T follicular helper cell (primary cell): ENCODE measurements at regions not wholly inside any gene's neighbourhood (a gene's known extent, or its start where the extent isn't known, plus 50 kb on each side); places are given as distances from the start of the nearest gene placed in this dataset.
"Not testable (repeated sequence)": the region's sequence is repeated elsewhere in the genome, so short reads cannot be mapped to it uniquely, and the experiment has no call there.

Experiments
- DNase-seq: peaks from one replicate; pipeline ENCODE4 v3.0.0-alpha.2; 2020; ENCODE audit warnings: low read depth

DNA sequence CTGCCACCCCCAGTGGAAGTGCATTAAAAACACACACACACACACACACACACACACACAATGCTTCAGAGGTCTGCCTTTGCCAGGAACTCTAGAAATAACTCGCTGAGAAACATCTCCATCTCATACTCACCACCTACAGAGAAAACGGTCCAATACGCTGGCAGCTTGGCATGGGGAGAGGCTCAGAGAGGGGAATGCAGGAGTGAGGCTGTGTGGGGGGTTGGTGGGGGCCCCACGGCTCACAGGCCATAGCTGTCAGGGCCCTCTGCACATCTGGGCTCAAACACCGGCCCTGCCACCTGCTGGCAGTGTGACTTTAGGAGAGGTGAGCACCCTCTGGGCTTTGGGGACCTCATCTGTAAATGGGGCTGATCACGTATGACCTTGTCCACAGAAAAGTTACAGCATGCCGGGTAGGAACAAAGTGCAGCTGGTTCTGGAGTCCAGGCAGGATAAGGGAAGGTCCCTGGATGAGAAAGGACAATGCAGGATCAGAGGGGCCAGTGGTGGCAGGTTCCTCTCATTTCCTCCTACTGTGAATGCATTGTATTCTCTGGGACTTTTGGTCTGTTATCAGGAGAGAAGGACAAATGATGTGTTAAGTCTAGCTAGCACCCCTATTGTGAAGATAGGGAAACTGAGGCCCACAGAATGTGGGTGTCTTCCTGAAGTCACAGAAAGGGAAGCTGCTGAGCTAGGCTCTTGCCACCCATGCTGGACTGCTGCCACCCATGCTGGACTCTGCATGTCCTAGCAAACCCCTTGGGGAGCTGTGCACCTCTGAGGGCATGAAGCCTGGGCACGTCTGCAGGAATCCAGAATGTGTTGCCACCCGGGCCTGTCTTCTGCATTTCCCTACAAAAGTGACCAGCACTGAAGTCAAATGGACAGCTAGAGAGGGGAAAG lies 404.6 kb downstream of the RPS24 start:
- no peak for DNase-seq

DNA sequence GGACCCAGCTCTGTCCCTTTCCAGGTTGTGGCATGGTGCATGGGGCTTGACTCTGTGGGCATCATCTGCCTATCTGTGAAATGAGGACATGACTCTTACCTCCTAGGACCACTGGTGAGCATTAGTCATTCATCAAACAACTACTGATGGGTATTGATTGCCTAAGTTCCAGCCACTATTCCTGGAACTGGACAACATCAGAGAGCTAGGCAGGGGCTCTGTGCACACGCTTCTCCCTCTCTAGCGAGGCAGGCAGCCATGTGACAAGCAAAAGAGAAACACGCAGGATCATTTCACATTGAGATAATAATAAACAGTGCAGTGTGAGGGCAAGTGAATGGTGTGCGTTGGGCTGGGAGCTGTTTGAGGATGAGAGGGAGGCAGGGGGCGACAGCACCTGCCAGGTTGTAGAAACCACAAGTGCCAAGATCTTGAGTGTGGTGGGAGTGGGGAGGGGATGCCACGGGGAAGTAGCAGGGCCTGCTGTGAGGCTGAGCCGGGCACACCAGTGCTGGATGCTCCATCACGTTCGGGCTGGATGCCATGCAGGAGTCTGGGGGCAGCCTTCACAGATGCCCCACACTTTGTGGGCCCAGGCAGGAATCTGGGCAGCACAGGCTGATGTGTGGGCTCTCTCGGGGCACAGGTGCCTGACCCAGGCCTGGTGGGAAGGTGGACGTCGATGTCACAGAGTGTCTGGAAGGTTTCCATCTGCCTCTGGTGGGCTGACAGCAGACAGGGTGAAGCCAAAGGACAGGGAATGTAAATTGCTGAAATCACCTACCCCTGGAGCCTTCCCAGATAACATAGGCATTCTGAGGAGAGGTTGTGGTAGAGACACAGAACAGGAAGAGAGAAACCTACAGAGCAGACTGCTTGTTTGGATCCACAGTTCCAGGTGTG lies 405.5 kb downstream of the RPS24 start:
- no peak for DNase-seq

DNA sequence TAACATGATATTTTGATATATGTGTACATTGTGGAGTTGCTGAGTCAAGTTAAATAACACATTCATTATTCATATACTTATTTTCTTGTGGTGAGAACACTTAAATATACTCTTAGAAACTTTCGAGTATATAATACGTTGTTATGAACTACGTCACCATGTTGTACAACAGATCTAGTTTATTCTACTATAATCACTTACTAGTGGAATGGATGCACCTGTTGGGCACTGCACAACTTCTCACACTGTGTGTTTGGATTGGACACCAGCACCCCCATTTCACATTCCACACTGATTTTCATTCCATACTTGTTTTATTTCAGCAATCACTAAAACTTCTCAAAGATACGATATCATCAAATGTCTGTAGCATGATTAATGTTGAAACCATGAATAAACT lies 407.3 kb downstream of the RPS24 start:
- no peak for DNase-seq

DNA sequence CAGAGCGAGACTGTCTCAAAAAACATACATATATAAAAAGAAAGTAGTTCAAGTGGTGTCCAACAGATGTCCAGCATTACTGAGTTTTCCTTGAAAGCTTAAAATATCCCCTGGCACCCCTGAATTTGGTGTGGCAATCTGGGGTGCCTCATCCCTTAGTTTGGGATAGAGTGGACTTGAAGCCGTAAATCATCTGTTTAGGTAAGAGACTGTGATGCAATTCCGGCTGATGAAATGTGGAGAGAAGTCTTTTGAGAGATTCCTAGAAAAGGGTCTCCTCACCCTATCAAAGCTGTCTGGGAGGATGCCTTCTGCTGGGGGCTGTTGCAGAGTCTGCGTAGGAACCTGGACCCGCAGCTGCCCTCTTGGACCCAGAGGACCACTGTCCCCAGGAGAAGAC lies 408.0 kb downstream of the RPS24 start:
- DNase-seq: no peak

DNA sequence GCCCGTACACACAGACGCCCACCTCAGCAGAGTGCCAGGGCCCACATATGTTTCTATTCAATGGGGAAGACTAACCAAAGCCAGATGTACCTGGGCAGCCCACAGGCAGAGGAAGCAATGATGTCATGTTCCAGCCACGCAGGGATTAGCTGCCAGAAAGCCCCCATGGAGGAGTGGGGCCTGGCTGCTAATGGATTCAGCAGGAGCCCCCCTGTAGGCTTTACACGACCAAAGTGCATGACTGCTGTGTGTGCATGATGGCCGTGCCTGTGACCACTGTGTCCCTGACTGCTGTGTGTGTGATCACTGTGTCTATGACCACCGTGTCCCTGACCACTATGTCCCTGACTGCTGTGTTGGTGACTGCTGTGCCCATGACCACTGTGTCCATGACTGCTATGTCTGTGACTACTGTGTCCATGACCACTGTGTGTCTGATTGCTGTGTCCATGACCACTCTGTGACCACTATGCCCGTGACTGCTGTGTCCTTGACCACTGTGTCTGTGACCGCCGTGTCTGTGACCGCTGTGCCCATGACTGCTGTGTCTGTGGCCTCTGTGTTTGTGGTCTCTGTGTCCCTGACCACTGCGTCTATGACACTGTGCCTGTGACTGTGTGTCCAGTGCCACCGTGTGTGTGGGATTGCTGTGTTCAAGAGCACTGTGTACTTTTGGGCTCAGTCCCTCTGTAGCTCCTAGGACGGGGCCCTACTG lies 409.3 kb downstream of the RPS24 start:
- DNase-seq: no peak

DNA sequence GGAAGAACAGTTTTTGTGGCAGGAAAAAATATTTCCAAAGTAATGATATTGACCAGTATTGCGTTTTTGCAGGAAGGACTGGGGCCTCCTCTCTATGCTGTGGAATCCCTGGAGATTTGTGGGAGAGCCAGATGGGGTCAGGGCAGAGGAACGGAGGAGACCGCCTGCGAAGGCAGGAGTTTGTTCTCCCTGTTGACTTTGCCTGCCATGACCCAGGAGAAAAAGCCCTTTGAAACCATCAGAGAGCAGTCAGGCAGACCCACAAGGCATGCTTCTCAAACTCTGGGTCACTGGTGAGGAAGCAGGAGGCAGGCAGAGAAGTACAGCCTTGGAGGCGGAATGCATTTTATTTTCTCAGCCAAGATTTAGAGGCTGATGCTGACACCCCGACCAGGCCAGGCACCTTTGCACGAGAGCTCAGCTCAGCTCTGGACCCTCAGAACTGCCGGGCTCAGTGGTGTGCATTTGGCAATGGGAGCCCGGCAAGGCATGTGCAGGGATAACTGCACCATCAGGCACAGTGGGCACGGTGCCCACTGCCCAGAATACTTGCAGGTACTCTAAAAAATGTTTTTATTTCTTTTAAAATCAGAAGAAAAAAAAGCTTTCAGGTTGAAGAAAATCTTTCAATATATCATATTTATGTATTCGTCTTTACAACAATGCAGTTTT lies 410.4 kb downstream of the RPS24 start:
- no peak for DNase-seq

DNA sequence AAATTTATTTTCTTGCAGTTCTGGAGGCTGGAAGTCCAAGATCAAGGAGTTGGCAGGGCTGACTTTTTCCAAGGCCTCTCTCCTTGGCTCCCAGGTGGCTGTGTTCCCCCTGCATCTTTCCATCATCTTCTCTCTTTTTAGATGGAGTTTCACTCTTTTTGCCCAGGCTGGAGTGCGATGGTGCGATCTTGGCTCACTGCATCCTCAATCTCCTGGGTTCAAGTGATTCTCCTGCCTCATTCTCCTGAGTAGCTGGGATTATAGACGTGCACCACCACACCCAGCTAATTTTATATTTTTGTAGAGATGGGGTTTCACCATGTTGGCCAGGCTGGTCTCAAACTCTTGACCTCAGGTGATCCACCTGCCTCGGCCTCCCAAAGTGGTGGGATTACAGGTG lies 411.1 kb downstream of the RPS24 start:
- not testable (repeated sequence) for DNase-seq

DNA sequence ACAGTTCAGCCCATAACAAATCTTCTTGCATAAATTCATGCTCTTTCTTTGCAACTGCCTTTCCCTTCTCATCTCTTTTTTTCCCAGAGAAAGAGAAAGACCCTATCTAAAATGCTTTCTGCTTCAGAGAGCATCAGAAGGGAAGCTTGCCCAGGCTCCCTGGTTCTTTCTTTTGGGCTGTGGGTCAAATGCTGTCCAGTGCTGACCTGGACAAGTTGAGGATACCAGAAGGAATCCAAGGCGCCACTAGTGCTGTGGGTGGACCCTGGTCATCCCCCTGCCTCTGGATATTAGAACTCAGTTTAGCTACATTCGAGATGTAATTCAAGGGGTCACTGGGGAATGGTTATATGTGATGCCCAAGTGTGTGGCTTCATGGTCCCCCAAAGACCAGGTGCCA lies 411.6 kb downstream of the RPS24 start:
- no peak for DNase-seq

DNA sequence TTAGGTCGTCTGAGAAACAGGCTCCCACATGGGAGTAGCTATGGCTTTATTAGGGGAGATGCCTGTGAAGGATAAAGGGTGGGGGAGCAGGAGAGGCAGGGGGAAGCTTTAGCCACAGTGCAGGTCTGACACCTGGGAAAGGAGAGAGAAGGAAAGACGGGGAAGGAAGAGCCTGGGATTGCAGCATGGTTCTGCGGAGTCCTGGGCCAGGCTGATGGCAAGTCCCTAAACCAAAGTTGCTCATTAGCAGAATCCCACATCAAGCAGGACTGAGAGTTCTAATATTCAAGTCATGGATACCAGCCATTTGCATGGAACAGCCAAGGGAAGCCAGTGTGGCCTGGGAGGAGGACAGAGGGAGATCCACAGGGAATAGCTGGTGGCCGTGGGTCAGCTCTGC lies 414.8 kb downstream of the RPS24 start:
- DNase-seq: no peak

DNA sequence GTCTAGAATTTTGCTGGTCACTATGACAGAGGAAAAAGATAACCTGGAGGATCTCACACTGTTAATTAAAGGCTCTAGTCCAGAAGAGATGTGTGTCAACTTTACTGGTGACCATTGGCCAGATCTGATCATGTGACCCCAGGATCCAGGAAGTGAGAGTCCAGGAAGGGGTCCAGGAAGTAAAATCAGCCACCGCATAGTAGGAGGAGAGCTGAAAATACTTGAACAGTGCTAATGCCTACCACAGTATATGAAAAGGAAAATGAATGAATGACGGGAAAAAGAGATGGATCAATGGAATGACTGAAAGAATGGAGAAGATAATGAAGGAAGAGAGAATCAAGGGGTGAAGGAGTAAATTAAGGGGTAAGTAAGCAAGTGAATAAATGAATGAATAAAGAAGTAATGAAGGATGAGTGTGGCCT lies 415.3 kb downstream of the RPS24 start:
- no peak for DNase-seq

DNA sequence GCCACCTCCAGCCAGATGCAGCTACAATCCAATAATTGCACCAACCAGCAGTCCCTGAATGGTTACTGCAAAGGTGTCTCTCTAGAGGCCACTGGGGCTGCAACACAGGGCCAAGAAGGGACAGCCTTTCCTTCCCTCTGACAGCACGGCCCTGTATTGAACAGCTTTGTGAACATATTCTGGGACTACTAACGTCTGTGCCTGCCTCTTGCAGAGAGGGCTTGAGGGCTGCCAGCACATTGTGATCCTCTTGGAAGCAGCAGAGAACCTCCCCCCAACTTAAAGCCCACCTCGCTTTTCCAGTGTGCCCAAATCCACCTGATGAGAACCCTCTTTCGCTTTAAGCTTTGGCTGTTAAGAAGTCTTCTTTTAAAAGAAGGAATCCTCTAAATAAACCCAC lies 415.9 kb downstream of the RPS24 start:
- DNase-seq: no peak

DNA sequence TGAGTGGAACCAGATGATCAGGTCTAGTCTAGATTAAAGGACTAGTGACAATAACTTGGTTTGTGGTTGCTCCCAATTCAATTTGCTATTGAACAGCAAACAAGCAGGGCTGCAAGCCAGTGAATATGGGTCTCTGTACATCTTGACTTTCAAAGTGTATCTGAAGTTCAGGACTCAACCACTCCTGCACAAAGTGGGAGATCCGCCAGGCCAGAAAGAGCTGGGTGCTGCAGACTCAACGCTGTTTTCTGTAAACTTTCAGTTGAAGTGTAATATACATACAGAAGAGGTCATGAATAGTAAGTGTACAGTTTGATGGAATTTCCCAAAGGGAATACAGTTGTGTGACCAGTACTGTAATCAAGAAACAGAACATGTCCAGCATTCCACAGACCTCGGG lies 416.6 kb downstream of the RPS24 start:
- DNase-seq: no peak

DNA sequence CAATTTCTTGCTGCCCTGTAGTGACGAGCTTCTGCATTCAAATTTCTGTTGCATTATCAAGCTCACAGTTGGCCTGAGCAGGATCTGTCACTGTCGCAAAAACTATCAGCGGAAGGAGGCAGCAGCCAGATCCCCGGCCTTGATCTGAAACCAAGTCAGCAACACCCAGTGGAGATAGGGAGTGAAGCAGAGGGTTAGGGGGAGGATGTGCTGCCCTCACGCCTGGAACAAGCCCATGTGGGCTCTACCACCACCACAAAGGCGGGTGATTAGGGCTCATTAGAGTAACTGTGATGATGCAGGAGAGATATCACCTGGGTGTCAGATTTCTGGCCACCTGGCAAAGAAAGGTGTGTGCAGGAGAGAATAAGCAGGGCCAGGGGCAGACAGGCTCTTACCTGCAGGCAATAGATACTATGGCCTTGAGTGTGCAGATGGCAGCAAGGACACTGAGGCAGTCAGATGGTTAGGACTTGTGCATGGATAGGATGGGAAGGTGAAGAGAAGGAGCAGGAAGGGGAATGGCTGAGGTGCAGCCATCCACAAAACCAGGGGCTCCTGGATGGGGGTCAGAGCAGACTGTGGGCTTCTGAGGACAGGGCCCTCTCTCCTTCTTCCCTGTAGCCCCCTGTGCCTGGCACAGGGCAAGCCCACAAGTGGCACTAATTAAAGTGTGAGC lies 417.3 kb downstream of the RPS24 start:
- no peak for DNase-seq

DNA sequence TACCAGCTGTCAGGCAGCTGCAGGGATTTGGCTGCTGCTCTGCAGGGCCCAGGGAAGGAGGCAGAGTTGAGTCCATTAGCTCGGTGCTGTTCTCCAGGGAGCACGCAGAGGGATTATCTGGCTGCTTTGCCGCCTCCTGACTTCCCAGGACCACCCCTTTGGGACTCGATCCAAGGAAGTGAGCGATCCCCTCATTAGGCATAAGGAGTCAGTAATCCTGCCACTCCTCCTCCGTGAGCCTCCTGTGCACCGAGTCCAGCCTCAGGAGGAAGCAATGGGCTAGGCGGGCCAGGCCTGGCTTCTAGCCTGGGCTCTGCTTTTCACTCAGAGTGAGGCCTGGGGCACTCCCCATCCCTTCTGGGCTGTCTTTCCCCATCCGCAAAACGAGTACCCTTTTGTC lies 417.9 kb downstream of the RPS24 start:
- no peak for DNase-seq

DNA sequence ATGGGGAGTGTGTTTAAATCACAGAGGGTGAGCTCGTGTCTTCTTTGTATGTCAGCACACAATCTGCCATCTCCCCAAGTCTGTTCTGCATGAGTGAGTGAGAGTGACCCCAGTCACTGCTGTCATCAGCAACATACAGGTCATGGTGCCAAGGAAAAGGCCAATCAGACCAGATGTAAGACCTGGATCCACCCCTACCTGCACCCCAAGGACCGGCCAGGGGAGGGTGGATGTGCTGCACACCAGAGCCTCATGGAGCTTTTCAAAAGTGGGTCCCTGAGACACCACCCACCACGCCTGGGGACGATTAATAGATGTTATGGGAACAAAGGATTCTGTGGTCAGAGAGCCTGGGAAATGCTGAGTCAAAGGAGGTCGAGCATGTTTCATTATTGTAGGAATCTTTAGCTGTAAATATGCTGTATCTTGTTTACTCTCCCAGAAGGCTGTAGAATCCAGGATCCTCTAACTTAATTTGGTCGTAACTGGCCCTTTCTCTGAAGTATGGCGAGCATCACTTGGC lies 420.5 kb downstream of the RPS24 start:
- DNase-seq: no peak

DNA sequence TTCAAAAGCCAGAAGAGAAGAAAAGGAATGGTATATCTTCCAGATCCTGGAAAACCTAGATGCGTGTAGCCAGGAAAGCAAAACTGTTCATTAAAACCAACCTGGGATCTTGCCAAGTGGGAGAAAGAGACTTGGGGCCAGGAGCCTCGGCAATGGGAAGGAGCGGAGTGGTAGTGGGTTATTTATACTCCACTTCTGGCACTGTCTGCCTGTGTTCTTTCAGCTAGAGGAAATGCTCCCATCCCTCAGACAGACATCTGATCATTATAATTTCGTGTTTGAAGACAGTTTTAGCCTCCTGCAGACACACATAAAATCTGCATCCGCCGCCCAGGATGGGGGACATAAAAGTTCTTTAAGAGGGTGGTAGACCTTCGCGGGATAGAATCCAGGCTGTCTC lies 421.6 kb downstream of the RPS24 start:
- no peak for DNase-seq

DNA sequence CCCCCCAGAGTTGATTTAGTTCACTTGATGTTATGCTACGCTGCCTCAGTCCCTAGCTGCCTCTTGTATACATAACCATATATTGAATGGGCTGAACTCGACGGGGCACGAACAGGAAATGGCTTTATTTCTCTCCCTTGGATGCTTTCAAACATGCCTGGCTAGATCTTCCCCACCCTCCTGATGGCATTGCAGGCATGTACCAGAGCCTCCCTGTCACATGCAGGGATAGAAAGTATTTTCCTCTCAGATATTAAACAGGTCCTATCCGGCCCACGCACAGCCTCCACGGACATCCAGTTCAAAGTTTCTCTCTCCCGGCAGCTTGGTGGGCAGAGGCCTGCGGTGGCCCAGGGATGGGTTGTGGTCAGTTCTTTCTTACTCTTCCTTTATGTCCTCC lies 422.1 kb downstream of the RPS24 start:
- DNase-seq: no peak

DNA sequence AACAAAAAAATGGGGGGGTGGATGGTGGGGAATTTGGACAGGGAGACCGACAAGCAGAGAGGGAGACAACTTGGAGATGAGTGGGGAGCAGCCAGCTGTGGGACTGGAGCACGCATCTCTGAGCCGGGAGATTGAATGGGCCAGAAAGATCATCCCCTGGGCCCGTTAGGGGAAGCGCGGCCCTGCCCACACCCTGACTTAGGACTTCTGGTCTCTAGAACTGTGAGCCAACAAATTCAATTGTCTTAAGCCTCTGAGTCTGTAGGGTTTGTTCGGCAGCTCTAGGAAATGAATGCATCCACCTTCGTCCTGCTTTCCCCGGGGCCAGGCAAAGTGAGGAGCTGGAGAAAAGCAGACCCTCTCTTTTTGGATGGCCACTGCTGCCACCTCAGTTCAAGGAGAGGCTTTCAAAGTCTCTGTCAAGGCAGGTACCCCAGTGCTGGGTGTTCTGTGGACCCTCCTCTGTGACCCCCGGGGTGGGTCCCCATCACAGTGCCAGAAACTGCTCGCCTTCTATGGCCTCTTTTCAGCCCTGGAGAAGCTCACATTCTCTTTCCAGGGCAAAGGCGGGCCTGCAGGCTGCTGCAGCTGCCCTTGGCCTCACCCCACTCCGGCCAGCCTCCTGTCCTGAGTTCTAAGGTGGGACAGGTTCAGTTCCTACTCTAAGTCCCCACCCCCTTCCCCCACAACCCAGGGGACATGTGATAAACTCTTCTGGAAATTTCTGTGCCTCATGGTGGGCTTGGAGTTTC lies 423.2 kb downstream of the RPS24 start:
- no peak for DNase-seq

DNA sequence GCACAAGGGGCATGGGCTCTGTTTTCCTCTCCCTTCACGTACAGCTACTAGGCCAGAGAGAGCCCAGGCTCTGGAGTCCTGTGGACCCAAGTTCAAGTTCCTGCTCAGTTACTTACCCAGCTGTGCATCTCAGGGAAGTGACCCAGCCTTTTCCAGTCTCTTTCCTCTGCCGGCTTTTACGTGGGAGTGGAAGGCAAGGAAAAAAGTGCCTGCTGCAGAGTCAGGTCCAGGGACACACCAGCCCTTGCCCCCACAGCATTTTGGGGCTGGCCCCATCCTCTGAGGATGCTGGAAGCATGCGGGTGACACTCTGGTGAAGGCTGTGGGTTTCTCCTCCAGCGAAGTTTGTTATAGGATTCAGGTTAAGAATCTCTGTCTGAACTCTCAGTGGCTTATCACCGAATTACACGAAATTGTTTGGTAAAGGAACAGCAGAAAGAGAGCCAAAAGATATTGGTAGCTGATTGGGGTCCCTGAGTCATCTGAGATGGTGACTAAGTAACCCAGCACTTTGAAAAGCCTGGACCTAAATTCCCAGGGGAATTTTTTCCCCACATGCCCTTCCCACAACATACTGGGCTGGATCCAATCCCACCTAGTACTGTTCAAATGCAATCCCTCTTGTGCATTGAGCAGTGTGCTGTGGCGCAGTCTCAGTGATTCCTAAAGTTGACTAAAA lies 424.3 kb downstream of the RPS24 start:
- DNase-seq: no peak
